ENCODE measurements at regions not wholly inside any gene's neighbourhood (a gene's known extent, or its start where the extent isn't known, plus 50 kb on each side); places are given as distances from the start of the nearest gene placed in this dataset. TPM values are rescaled to one million over a fixed set of nuclear protein-coding genes. Genes with fewer than 3 reads are reported as not detected.

Small RNA genes in the stretch of these regions (small RNA-seq; reads per million reads assigned to genes)
- gene MTRNR2L9 (ENCODE audit: insufficient read depth): not detected
